ENCODE measurements at regions not wholly inside any gene's neighbourhood (a gene's known extent, or its start where the extent isn't known, plus 50 kb on each side); places are given as distances from the start of the nearest gene placed in this dataset.

DNA sequence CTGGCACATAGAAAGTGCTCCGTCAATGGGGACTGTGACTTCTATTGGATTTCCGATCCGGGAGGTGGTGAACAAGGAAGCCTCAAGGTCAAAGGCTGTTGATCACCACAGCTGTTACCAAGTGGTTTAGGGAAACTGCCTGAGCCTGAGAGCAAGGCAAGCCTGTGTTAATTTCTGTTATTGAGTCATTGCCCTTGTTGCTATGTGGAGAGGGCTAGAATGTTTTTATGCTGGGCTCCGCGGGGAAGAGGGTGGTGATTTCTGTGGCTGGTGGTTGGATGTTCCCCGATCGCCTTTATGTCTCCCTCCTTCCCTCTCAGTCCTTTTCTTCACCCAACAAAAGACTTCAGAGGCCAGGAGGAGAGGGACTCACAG lies 108.5 kb upstream of the ALX4 start:
- TF ChIP-seq CTCF (IDR thresholded peaks at IDR 0.05) (no peak), POLR2A (IDR thresholded peaks at IDR 0.05) (no peak)

Measured in tibial nerve (tissue), 3 donors.